ENCODE measurements at regions not wholly inside any gene's neighbourhood (a gene's known extent, or its start where the extent isn't known, plus 50 kb on each side); places are given as distances from the start of the nearest gene placed in this dataset.

DNA sequence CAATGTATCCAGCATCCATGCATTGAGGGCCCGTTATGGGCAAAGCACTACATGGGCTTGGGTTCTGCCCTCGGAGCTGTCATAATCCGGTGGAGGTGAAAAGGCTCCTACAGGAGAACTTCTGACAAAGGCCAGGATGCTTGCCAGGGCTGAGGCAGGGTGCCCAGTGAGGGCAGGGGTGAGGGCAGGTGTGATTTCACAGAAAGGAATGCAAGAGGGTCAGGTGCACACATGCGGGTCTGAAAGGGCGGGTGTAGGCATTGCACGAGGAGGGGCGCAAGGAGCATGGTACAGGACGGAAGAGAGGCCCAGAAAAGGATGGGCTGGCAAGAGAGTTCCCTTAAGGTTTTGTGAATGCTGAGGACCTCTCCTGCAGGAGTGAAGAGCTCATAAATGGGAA, 348.0 kb downstream of the BTBD3 start:
- TF ChIP-seq CTCF (conservative IDR thresholded peaks at IDR 0.05; ENCODE audit: low read depth, low read length) (no peak), EZH2 (IDR thresholded peaks at IDR 0.05; ENCODE audit: low read length, unreplicated experiment) (no peak)

Data from PC-3 (cell line).